ENCODE measurements at regions not wholly inside any gene's neighbourhood (a gene's known extent, or its start where the extent isn't known, plus 50 kb on each side); places are given as distances from the start of the nearest gene placed in this dataset.
"Not testable (repeated sequence)": the region's sequence is repeated elsewhere in the genome, so short reads cannot be mapped to it uniquely, and the experiment has no call there.

GRCh38 chr17:15802917-15803316 is 70.8 kb downstream of the TBC1D26 start:
- not testable (repeated sequence) for DNase-seq

- DNase-seq: not testable (repeated sequence)
These were observed 74.7 kb downstream of the TBC1D26 start for GRCh38 chr17:15806825-15807224.

- DNase-seq: not testable (repeated sequence)
These were observed 81.3 kb downstream of the TBC1D26 start for GRCh38 chr17:15813388-15813787.

GRCh38 chr17:15814003-15814402 is 81.9 kb downstream of the TBC1D26 start:
- not testable (repeated sequence) for DNase-seq

GRCh38 chr17:15817861-15818260 is 85.8 kb downstream of the TBC1D26 start:
- DNase-seq: not testable (repeated sequence)

GRCh38 chr17:15822280-15822679 is 90.2 kb downstream of the TBC1D26 start:
- DNase-seq: not testable (repeated sequence)

- peak; percentile 68 for DNase-seq
These were observed 96.7 kb downstream of the TBC1D26 start for GRCh38 chr17:15828727-15829314.

GRCh38 chr17:15830221-15830620 is 98.1 kb downstream of the TBC1D26 start:
- not testable (repeated sequence) for DNase-seq

GRCh38 chr17:15831182-15831581 is 99.1 kb downstream of the TBC1D26 start:
- DNase-seq: not testable (repeated sequence)

- not testable (repeated sequence) for DNase-seq
These were observed 100.9 kb downstream of the TBC1D26 start for GRCh38 chr17:15832921-15833480.

- DNase-seq: not testable (repeated sequence)
These were observed 101.8 kb downstream of the TBC1D26 start for GRCh38 chr17:15833890-15834289.

GRCh38 chr17:15835481-15835880 is 103.4 kb downstream of the TBC1D26 start:
- DNase-seq: not testable (repeated sequence)

- not testable (repeated sequence) for DNase-seq
These were observed 104.3 kb downstream of the TBC1D26 start for GRCh38 chr17:15836249-15836982.

GRCh38 chr17:15836991-15837390 is 104.9 kb downstream of the TBC1D26 start:
- DNase-seq: not testable (repeated sequence)

GRCh38 chr17:15847447-15848229 is 97.3 kb upstream of the ADORA2B start:
- not testable (repeated sequence) for DNase-seq

- peak; percentile 22 for DNase-seq
These were observed 95.9 kb upstream of the ADORA2B start for GRCh38 chr17:15849054-15849453.

GRCh38 chr17:15850071-15850470 is 94.9 kb upstream of the ADORA2B start:
- DNase-seq: not testable (repeated sequence)

- DNase-seq: not testable (repeated sequence)
These were observed 94.2 kb upstream of the ADORA2B start for GRCh38 chr17:15850687-15851086.

GRCh38 chr17:15852863-15853262 is 92.1 kb upstream of the ADORA2B start:
- not testable (repeated sequence) for DNase-seq

GRCh38 chr17:15856191-15856590 is 88.7 kb upstream of the ADORA2B start:
- DNase-seq: not testable (repeated sequence)

- DNase-seq: not testable (repeated sequence)
These were observed 88.2 kb upstream of the ADORA2B start for GRCh38 chr17:15856745-15857144.

GRCh38 chr17:15858082-15858481 is 86.8 kb upstream of the ADORA2B start:
- not testable (repeated sequence) for DNase-seq

GRCh38 chr17:15860774-15861173 is 84.2 kb upstream of the ADORA2B start:
- DNase-seq: not testable (repeated sequence)

Measured in activated gamma-delta T cell treated with Interleukin-2 at 50 U/mL for 16 hours (primary cell).